T follicular helper cell (primary cell): ENCODE measurements at regions not wholly inside any gene's neighbourhood (a gene's known extent, or its start where the extent isn't known, plus 50 kb on each side); places are given as distances from the start of the nearest gene placed in this dataset.
A peak's percentile ranks its signal among the peaks of the same experiment; 100 is the strongest.
"Not testable (repeated sequence)": the region's sequence is repeated elsewhere in the genome, so short reads cannot be mapped to it uniquely, and the experiment has no call there.

ENCODE experiments used
- DNase-seq: peaks from one replicate; pipeline ENCODE4 v3.0.0-alpha.2; 2020; ENCODE audit warnings: low read depth

GRCh38 chr5:157944938-157945337 is 86.0 kb upstream of the CLINT1 start:
- no peak for DNase-seq

DNA sequence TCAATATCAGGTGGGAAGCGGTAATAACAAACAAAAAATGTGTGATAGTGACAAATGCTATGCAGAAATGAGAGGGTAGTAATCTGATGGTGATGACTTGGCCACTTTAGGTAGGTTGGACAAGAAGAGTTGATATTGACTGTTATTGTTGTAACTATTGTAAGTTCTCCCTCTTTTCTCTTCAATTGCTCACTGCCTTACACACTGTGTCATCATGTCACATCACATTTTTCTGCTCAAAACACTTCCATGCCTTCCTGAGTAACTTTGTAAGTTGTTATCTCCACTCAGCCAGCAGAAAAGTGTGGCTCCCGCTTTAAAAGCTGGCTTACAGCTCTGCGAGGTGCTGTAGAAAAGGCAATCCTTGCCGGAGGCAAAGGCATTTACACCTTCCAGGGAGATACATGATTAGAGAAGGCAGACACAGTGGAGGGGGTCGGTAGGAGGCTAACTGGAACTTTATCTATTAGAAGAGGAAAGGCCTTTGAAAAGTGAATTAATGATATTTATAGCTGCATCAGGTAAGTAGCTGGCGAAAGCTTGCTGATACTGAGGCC is 85.2 kb upstream of the CLINT1 start:
- DNase-seq = no peak

GRCh38 chr5:157942595-157942994 is 83.7 kb upstream of the CLINT1 start:
- DNase-seq = no peak

GRCh38 chr5:157941616-157942015 is 82.7 kb upstream of the CLINT1 start:
- no peak for DNase-seq

DNA sequence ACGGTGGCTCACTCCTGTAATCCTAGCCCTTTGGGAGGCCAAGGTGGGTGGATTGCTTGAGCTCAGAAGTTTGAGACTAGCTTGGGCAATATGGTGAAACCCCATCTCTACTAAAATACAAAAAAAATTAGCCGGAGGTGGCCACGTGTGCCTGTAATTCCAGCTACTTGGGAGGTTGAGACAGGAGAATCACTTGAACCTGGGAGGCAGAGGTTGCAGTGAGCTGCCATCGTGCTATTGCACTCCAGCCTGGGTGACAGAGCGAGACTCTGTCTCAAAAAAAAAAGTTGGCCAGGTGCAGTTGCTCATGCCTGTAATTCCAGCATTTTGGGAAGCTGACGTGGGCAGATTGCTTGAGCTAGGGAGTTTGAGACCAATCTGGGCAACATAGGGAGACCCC is 79.2 kb upstream of the CLINT1 start:
- not testable (repeated sequence) for DNase-seq

DNA sequence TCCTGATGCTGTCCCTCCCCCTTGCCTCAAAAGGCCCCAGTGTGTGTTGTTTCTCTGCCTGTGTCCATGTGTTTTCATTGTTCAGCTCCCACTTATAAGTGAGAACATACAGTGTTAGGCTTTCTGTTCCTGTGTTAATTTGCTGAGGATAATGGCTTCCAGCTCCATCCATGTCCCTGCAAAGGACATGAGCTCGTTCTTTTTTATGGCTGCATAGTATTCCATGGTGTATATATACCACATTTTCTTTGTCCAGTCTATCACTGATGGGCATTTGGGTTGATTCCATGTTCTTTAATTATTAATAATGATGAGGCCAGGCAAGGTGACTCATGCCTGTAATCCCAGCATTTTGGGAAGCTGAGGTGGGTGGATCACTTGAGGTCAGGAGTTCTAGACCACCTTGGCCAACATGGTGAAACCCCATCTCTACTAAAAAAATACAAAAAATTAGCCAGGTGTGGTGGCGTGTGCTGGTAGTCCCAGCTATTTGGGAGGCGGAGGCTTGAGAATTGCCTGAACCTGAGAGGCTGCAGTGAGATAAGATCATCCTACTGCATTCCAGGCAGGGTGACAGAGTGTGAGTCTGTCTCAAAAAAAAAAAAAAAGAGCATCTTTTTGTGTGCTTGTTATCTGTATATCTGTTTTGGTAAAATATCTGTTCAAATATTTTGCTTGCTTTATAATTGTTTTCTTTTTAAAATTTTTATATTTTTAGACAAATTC is 78.0 kb upstream of the CLINT1 start:
- not testable (repeated sequence) for DNase-seq

- DNase-seq = no peak
Observed at GRCh38 chr5:157934600-157934999, 75.7 kb upstream of the CLINT1 start.

- no peak for DNase-seq
Observed at GRCh38 chr5:157933005-157933404, 74.1 kb upstream of the CLINT1 start.

- DNase-seq = no peak
Observed at GRCh38 chr5:157930710-157931109, 71.8 kb upstream of the CLINT1 start.

DNA sequence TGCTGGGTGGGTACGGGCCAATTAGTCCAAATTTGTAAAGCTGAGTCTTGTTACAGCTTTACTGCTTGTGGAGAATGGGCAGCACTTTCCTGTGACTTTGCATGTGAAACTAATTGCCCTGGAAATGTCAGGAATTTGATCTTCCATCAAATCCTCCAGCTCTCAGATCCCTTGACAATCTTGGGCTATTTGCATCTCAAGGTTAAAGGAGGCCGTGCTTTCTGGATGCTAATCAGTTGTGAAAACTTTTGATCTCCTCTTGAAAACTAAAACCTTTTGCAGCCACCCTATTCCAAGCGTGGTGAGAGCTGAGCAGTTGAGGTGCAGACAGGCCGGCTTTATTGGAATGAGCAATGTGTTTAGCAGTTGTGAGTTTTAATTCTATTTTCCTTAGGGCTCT is 68.0 kb upstream of the CLINT1 start:
- no peak for DNase-seq

DNA sequence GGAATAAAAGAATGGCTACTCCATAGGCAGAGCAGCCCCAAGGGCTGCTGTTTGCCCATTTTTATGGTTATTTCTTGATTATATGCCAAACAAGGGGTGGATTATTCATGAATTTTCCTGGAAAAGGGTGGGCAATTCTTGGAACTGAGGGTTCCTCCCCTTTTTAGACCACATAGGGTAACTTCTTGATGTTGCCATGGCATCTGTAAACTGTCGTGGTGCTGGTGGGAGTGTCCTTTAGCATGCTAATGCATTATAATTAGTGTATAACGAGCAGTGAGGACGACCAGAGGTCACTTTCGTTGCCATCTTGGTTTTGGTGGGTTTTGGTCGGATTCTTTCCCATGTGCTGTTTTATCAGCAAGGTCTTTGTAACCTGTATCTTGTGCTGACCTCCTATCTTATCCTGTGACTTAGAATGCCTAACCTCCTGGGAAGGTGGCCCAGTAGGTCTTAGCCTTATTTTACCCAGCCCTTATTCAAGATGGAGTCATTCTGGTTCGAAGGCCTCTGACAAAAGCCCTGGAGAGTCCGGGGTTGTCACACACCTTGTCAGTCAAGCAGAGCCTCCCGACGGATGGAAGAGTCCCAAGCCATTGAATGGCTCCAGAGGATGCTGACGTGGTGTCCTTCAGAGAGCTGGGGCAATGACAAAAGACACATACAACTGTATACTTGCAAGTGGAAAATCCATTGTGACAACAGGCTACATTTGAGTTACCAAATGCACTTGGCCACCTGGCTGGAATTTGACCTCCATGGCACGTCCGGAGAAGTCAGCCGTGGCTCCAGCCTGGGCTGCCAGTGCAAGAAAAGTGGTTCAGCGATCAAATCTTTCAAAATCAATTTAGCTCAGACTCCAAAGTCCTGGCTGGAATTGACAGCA is 67.1 kb upstream of the CLINT1 start:
- no peak for DNase-seq

- no peak for DNase-seq
Observed at GRCh38 chr5:157924931-157925729, 66.2 kb upstream of the CLINT1 start.

- no peak for DNase-seq
Observed at GRCh38 chr5:157924490-157924889, 65.5 kb upstream of the CLINT1 start.

DNA sequence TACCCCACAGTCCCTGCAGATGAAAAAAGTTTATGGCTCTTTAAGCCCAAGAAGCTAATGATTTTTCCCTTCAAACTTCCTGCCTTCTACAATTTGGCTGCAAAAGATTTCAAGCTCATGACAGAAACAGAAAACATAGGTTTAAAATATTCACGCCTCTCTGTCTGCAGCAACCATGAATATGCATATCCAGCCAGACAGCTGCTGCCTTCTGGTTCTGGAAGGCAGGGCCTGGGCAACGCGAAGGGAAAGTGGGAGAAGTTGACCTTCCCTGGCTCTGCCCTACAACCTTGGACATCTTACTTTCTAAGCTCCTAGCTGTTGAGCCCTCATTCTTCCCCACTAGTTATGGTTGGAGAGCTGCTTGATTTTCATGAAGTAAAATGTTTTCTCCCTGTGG is 64.8 kb upstream of the CLINT1 start:
- no peak for DNase-seq

- no peak for DNase-seq
Observed at GRCh38 chr5:157922026-157922425, 63.1 kb upstream of the CLINT1 start.

- DNase-seq = no peak
Observed at GRCh38 chr5:157920828-157921170, 61.9 kb upstream of the CLINT1 start.

DNA sequence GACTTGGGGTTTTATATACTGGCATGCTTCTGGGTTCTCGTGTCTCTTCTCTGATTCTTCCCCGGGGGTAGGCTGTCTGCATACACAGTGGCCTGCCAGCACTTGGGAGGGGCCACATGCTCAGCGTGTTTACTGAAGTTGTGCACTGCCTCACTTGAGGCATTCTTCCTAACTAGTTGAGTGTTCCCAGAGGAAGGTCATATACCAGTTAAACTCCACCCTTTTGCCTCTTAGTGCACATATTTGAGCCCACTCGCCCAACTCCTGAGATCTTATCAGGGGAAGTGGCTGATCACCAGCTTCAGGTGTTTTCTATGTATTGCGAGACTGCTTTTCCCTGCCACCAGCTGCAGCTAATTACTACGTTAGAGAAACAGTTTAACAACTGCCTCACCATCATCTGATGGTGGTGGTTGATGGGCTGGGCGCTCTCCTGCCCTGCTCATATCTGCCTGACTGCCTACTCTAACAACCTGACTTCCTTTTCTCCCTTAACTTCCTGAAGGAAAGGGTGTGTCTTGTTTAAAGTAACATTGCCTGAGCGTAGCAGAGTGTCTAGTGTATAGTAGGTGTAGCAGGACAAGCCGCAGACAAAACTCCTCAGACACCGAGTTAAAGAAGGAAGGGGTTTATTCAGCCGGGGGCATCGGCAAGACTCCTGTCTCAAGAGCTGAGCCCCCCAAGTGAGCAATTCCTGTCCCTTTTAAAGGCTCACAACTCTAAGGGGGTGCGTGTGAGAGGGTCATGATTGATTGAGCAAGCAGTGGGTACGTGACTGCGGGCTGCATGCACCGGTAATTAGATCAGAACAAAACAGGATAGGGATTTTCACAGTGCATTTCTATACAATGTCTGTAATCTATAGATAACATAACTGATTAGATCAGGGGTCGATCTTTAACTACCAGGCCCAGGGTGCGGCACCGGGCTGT is 60.1 kb upstream of the CLINT1 start:
- no peak for DNase-seq

DNA sequence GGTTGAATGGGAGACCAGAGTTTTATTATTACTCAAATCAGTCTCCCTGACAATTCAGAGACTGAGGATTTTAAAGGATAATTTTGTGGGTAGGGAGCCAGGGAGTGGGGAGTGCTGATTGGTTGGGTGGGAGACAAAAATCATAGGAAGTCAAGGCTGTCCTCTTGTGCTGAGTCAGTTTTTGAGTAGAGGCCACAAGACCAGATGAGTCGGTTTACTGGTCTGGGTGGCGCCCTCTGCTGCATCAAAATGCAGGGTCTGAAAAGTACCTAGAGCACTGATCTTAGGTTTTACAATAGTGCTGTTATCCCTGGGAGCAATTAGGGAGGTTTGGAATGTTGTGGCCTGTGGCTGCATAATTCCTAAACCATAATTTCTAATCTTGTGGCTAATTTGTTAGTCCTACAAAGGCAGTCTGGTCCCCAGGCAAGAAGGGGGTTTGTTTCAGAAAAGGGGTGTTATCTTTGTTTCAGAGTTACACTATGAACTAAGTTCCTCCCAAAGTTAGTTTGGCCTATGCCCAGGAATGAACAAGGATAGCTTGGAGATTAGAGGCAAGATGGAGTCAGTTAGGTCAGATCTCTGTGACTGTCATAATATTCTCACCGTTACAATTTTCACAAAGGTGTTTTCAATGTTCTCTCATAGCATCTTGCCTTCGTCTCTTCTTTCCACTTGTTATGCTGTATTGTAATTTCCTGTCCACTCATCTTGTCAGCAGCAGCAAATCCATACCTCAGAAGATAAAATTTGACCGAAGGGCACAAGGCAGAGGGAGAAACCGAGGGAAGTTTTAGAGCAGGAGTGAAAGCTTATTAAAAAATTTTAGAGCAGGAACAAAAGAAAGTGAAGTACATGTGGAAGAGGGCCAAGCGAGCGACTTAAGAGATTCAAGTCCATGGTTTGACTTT is 59.2 kb upstream of the CLINT1 start:
- peak; percentile 36 for DNase-seq

- DNase-seq = no peak
Observed at GRCh38 chr5:157917491-157917890, 58.5 kb upstream of the CLINT1 start.

- no peak for DNase-seq
Observed at GRCh38 chr5:157915638-157916037, 56.7 kb upstream of the CLINT1 start.
